Activated T-helper 1 cell treated with anti-CD3 and anti-CD28 coated beads, Interleukin-2, amount 50 U/mL, for 16 hours (primary cell): ENCODE measurements at regions not wholly inside any gene's neighbourhood (a gene's known extent, or its start where the extent isn't known, plus 50 kb on each side); places are given as distances from the start of the nearest gene placed in this dataset.

Source experiments
- DNase-seq, 2 donors: peaks; one replicate each; pipeline ENCODE4 v3.0.0-alpha.2; 2020; ENCODE audit warnings: low read depth in 1 of 2, low spot score in 1 of 2

GRCh38 chr13:106302843-106303242, 232.6 kb downstream of the EFNB2 start:
- DNase-seq: no peak

GRCh38 chr13:106302011-106302410, 233.5 kb downstream of the EFNB2 start:
- DNase-seq: no peak

GRCh38 chr13:106299621-106300020, 235.8 kb downstream of the EFNB2 start:
- DNase-seq: no peak

GRCh38 chr13:106297283-106297682, 238.2 kb downstream of the EFNB2 start:
- no peak for DNase-seq

- DNase-seq: no peak
These were observed 238.7 kb downstream of the EFNB2 start for GRCh38 chr13:106296723-106297122.

GRCh38 chr13:106295971-106296370, 239.5 kb downstream of the EFNB2 start:
- DNase-seq: no peak

- DNase-seq: no peak
These were observed 244.5 kb downstream of the EFNB2 start for GRCh38 chr13:106291006-106291405.

GRCh38 chr13:106287351-106287750, 248.1 kb downstream of the EFNB2 start:
- DNase-seq: no peak

- no peak for DNase-seq
These were observed 248.7 kb downstream of the EFNB2 start for GRCh38 chr13:106286811-106287210.

- no peak for DNase-seq
These were observed 251.1 kb downstream of the EFNB2 start for GRCh38 chr13:106284358-106284757.

GRCh38 chr13:106281426-106281825, 254.0 kb downstream of the EFNB2 start:
- DNase-seq: no peak

- no peak for DNase-seq
These were observed 257.8 kb downstream of the EFNB2 start for GRCh38 chr13:106277484-106278154.

GRCh38 chr13:106276876-106277275, 258.6 kb downstream of the EFNB2 start:
- DNase-seq: no peak

GRCh38 chr13:106275446-106276032, 259.9 kb downstream of the EFNB2 start:
- DNase-seq: no peak

GRCh38 chr13:106274551-106275203, 260.8 kb downstream of the EFNB2 start:
- no peak for DNase-seq

GRCh38 chr13:106263801-106264200, 271.7 kb downstream of the EFNB2 start:
- DNase-seq: no peak

GRCh38 chr13:106262886-106263285, 272.6 kb downstream of the EFNB2 start:
- DNase-seq: no peak

GRCh38 chr13:106261450-106261849, 274.0 kb downstream of the EFNB2 start:
- no peak for DNase-seq

- no peak for DNase-seq
These were observed 275.1 kb downstream of the EFNB2 start for GRCh38 chr13:106260352-106260751.

GRCh38 chr13:106259928-106260327, 275.5 kb downstream of the EFNB2 start:
- DNase-seq: no peak

GRCh38 chr13:106246666-106247188, 288.7 kb downstream of the EFNB2 start:
- no peak for DNase-seq

- DNase-seq: no peak
These were observed 289.2 kb downstream of the EFNB2 start for GRCh38 chr13:106246242-106246641.
